GM10266 (cell line): ENCODE measurements at regions not wholly inside any gene's neighbourhood (a gene's known extent, or its start where the extent isn't known, plus 50 kb on each side); places are given as distances from the start of the nearest gene placed in this dataset.

Source experiments
- DNase-seq: peaks from one replicate; pipeline ENCODE4 v3.0.0; 2012; ENCODE audit errors: extremely low spot score
- TF ChIP-seq, protein P1 (sequence below): IDR thresholded peaks from 2 replicates; pipeline ENCODE4 v1.5.1; 2012; ENCODE audit warnings: mild to moderate bottlenecking, low read depth; ENCODE audit not compliant: control insufficient read depth, insufficient read depth; ENCODE audit errors: missing control alignments

GRCh38 chr5:82397741-82398320, 119.7 kb upstream of the RPS23 start:
- TF ChIP-seq, protein P1, sequence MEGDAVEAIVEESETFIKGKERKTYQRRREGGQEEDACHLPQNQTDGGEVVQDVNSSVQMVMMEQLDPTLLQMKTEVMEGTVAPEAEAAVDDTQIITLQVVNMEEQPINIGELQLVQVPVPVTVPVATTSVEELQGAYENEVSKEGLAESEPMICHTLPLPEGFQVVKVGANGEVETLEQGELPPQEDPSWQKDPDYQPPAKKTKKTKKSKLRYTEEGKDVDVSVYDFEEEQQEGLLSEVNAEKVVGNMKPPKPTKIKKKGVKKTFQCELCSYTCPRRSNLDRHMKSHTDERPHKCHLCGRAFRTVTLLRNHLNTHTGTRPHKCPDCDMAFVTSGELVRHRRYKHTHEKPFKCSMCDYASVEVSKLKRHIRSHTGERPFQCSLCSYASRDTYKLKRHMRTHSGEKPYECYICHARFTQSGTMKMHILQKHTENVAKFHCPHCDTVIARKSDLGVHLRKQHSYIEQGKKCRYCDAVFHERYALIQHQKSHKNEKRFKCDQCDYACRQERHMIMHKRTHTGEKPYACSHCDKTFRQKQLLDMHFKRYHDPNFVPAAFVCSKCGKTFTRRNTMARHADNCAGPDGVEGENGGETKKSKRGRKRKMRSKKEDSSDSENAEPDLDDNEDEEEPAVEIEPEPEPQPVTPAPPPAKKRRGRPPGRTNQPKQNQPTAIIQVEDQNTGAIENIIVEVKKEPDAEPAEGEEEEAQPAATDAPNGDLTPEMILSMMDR = no peak
- no peak for DNase-seq

- TF ChIP-seq, protein P1 = no peak
- no peak for DNase-seq
These were observed 118.8 kb upstream of the RPS23 start for GRCh38 chr5:82396871-82397514.

DNA sequence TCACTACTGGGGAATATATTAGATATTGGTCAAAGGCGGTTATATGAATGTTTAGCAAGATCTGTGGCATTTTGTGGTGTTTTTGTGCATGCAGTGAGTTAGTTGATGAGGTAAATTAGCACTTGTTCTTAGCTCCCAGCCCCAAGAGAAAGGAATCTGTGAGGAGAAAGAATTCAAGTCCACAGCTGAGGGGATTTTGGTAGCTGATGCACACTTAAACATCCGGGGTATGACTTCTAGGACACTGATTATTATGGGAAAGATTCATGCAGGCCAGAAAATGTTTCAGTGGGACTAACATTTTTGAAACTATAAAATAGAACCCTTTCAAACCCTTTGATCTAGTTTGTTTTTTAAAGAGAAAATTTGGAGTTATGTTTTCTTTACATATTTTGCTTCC, 118.2 kb upstream of the RPS23 start:
- DNase-seq = no peak
- TF ChIP-seq, protein P1 = no peak

GRCh38 chr5:82393951-82394350, 115.8 kb upstream of the RPS23 start:
- DNase-seq = no peak
- TF ChIP-seq, protein P1 = no peak

DNA sequence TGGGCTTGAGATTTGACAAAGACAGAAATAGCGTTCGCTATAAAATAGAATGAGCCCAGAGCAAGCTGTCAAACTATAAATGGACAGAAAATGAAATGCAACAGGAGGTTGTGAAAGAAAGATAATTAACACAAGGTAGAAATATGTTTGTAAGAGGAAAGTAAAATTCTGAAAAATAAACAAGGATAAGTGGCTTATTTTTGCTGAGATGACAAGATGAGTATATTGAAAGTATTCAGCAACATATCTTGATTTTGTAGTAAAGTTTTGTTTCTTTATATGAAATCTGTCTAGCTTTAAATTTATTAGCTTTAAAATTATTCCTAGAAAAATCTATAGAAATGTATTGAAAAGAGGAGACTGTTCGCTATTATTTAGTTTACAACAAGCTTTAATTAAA, 111.9 kb upstream of the RPS23 start:
- TF ChIP-seq, protein P1 = no peak
- DNase-seq = no peak

DNA sequence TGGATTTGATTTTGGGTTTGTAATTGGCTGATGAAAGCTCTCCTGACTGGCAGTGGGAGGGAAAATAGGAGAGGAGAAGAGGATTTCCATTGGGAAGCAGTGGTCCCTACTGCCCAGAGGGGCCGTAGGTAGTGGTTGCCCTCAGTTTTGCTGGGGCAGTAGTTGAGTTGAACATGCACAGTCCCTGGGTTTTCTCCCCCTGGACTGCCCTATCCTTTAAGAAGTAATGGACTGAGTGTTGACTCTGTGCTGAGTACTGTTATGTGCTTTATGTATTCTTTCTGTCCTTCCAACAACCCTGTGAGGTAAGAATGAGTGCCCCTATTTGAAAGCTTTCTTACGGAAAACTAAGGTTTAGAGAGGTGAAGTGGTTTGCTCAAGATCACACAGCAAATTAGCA, 111.2 kb upstream of the RPS23 start:
- DNase-seq = no peak
- TF ChIP-seq, protein P1 = no peak

GRCh38 chr5:82388181-82388580, 110.0 kb upstream of the RPS23 start:
- no peak for DNase-seq
- TF ChIP-seq, protein P1 = no peak
